ENCODE measurements at regions not wholly inside any gene's neighbourhood (a gene's known extent, or its start where the extent isn't known, plus 50 kb on each side); places are given as distances from the start of the nearest gene placed in this dataset.

DNA sequence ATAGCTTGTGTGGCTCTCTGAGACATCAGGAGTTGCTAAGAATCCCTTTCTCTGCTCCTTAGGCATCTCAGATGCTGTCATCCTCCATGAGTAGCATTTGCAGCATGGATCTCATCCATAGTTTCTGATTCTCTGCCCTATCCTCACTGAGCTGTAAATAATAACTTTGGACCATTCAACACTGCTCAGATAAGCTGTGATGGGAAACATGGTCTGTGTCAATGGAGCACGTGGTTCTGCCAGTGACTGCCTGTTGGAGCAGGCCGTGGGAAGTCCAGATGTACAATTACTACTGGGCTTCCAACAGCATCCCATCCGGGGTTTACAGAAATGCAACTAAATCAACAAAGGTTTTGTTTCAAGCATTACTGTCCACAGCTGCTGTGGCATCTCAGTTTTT is 160.1 kb downstream of the OR4C45 start:
- CTCF ChIA-PET: interaction anchor here (0.6 kb wide), 1 partner anchor 195 kb away, joined by 4 read pairs; no protein-coding TSS in a partner anchor

DNA sequence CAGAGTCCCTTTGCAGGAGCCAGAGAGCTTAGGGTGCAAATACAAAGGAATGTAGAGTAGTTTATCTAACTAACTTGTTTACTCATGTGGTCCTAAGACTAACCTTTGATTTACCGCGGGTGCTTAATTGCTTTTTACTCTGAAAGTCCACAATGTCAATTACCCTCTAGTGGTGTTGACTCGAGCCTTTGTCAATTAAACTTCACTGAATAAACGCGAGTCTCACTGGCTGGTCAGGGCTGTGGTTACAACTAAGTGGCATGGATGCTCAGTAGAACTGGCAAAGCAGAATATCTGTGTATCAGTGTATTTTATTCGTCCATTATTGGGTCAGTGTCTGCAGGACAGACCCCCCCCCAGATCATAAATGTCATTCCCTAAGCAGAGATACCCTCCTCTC is 181.7 kb downstream of the OR4C45 start:
- FAIRE-seq: no peak

More for the DNA sequence above, 160.1 kb downstream of the OR4C45 start:
- no peak for TF ChIP-seq GATA3 (IDR thresholded peaks at IDR 0.05; ENCODE audit: borderline replicate concordance)
- TF ChIP-seq, protein P1, sequence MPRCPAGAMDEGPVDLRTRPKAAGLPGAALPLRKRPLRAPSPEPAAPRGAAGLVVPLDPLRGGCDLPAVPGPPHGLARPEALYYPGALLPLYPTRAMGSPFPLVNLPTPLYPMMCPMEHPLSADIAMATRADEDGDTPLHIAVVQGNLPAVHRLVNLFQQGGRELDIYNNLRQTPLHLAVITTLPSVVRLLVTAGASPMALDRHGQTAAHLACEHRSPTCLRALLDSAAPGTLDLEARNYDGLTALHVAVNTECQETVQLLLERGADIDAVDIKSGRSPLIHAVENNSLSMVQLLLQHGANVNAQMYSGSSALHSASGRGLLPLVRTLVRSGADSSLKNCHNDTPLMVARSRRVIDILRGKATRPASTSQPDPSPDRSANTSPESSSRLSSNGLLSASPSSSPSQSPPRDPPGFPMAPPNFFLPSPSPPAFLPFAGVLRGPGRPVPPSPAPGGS (IDR thresholded peaks at IDR 0.05): no peak
- no peak for TF ChIP-seq NPAS2 (CRISPR knock-in tag; IDR thresholded peaks at IDR 0.05; ENCODE audit: borderline replicate concordance)
- TF ChIP-seq FOSB (CRISPR knock-in tag; IDR thresholded peaks at IDR 0.05): no peak
- TF ChIP-seq HOXB5 (CRISPR knock-in tag; IDR thresholded peaks at IDR 0.05): no peak
- TF ChIP-seq MAZ (IDR thresholded peaks at IDR 0.05; ENCODE audit: borderline replicate concordance, low read depth, low read length): no peak
- TF ChIP-seq, protein P2, sequence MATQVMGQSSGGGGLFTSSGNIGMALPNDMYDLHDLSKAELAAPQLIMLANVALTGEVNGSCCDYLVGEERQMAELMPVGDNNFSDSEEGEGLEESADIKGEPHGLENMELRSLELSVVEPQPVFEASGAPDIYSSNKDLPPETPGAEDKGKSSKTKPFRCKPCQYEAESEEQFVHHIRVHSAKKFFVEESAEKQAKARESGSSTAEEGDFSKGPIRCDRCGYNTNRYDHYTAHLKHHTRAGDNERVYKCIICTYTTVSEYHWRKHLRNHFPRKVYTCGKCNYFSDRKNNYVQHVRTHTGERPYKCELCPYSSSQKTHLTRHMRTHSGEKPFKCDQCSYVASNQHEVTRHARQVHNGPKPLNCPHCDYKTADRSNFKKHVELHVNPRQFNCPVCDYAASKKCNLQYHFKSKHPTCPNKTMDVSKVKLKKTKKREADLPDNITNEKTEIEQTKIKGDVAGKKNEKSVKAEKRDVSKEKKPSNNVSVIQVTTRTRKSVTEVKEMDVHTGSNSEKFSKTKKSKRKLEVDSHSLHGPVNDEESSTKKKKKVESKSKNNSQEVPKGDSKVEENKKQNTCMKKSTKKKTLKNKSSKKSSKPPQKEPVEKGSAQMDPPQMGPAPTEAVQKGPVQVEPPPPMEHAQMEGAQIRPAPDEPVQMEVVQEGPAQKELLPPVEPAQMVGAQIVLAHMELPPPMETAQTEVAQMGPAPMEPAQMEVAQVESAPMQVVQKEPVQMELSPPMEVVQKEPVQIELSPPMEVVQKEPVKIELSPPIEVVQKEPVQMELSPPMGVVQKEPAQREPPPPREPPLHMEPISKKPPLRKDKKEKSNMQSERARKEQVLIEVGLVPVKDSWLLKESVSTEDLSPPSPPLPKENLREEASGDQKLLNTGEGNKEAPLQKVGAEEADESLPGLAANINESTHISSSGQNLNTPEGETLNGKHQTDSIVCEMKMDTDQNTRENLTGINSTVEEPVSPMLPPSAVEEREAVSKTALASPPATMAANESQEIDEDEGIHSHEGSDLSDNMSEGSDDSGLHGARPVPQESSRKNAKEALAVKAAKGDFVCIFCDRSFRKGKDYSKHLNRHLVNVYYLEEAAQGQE (IDR thresholded peaks at IDR 0.05): no peak
- TF ChIP-seq, protein P3, sequence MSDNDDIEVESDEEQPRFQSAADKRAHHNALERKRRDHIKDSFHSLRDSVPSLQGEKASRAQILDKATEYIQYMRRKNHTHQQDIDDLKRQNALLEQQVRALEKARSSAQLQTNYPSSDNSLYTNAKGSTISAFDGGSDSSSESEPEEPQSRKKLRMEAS (IDR thresholded peaks at IDR 0.05): no peak
- no peak for TF ChIP-seq ZSCAN20 (CRISPR knock-in tag; IDR thresholded peaks at IDR 0.05)
- TF ChIP-seq POLR2AphosphoS2 (conservative IDR thresholded peaks at IDR 0.05; ENCODE audit: low read length): no peak
- no peak for TF ChIP-seq CBX2 (IDR thresholded peaks at IDR 0.05; ENCODE audit: borderline replicate concordance, low read depth)
- TF ChIP-seq PHF8 (IDR thresholded peaks at IDR 0.05; ENCODE audit: borderline replicate concordance, low read depth): no peak
- TF ChIP-seq TP53 (CRISPR knock-in tag; IDR thresholded peaks at IDR 0.05): no peak
- TF ChIP-seq NFE2L2 (conservative IDR thresholded peaks at IDR 0.05; ENCODE audit: low read length): no peak
- no peak for TF ChIP-seq MYC (IDR thresholded peaks at IDR 0.05; ENCODE audit: borderline replicate concordance, low read length)
- TF ChIP-seq, protein P4, sequence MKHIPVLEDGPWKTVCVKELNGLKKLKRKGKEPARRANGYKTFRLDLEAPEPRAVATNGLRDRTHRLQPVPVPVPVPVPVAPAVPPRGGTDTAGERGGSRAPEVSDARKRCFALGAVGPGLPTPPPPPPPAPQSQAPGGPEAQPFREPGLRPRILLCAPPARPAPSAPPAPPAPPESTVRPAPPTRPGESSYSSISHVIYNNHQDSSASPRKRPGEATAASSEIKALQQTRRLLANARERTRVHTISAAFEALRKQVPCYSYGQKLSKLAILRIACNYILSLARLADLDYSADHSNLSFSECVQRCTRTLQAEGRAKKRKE (CRISPR knock-in tag; IDR thresholded peaks at IDR 0.05; ENCODE audit: low read depth): no peak
- no peak for TF ChIP-seq SREBF2 (IDR thresholded peaks at IDR 0.05)
- no peak for TF ChIP-seq POLR2A (IDR thresholded peaks at IDR 0.05; ENCODE audit: low read length)
- no peak for TF ChIP-seq EHMT2 (IDR thresholded peaks at IDR 0.05; ENCODE audit: low read depth)
- no peak for TF ChIP-seq RARB (CRISPR knock-in tag; IDR thresholded peaks at IDR 0.05)
- FAIRE-seq: no peak
- H3K4me2 ChIP-seq: no peak overlapping the region
- H3K4me1 ChIP-seq: no peaks in the 10 kb centered on the region
- DNase-seq (ENCODE audit: low read depth in 1 of 2, low spot score in 1 of 2): no peak
- no peak overlapping the region for H3K27ac ChIP-seq
- no peak overlapping the region for H3K4me3 ChIP-seq
- H3K9me3 ChIP-seq: no peaks in the 10 kb centered on the region
- 0% methylated on average over 3 of the region's 3 CpGs for WGBS (ENCODE audit: missing lambda C conversion rate)
- POLR2A ChIA-PET: no interaction called here
- no peak for ATAC-seq

More for the DNA sequence above, 181.7 kb downstream of the OR4C45 start:
- TF ChIP-seq, protein P5, sequence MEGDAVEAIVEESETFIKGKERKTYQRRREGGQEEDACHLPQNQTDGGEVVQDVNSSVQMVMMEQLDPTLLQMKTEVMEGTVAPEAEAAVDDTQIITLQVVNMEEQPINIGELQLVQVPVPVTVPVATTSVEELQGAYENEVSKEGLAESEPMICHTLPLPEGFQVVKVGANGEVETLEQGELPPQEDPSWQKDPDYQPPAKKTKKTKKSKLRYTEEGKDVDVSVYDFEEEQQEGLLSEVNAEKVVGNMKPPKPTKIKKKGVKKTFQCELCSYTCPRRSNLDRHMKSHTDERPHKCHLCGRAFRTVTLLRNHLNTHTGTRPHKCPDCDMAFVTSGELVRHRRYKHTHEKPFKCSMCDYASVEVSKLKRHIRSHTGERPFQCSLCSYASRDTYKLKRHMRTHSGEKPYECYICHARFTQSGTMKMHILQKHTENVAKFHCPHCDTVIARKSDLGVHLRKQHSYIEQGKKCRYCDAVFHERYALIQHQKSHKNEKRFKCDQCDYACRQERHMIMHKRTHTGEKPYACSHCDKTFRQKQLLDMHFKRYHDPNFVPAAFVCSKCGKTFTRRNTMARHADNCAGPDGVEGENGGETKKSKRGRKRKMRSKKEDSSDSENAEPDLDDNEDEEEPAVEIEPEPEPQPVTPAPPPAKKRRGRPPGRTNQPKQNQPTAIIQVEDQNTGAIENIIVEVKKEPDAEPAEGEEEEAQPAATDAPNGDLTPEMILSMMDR (IDR thresholded peaks at IDR 0.05): no peak
- TF ChIP-seq, protein P6, sequence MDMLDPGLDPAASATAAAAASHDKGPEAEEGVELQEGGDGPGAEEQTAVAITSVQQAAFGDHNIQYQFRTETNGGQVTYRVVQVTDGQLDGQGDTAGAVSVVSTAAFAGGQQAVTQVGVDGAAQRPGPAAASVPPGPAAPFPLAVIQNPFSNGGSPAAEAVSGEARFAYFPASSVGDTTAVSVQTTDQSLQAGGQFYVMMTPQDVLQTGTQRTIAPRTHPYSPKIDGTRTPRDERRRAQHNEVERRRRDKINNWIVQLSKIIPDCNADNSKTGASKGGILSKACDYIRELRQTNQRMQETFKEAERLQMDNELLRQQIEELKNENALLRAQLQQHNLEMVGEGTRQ (IDR thresholded peaks at IDR 0.05): no peak
- TF ChIP-seq, protein P7, sequence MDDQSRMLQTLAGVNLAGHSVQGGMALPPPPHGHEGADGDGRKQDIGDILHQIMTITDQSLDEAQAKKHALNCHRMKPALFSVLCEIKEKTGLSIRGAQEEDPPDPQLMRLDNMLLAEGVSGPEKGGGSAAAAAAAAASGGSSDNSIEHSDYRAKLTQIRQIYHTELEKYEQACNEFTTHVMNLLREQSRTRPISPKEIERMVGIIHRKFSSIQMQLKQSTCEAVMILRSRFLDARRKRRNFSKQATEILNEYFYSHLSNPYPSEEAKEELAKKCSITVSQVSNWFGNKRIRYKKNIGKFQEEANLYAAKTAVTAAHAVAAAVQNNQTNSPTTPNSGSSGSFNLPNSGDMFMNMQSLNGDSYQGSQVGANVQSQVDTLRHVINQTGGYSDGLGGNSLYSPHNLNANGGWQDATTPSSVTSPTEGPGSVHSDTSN (IDR thresholded peaks at IDR 0.05): no peak
- TF ChIP-seq NFE2L2 (conservative IDR thresholded peaks at IDR 0.05; ENCODE audit: low read length) (no peak), HOXA7 (CRISPR knock-in tag; IDR thresholded peaks at IDR 0.05) (no peak), HEYL (CRISPR knock-in tag; IDR thresholded peaks at IDR 0.05) (no peak), JUNB (IDR thresholded peaks at IDR 0.05) (no peak)
- H3K4me1 ChIP-seq: no peaks in the 10 kb centered on the region
- POLR2A ChIA-PET: no interaction called here
- no peak overlapping the region for H3K4me2 ChIP-seq
- no peak overlapping the region for H3K4me3 ChIP-seq
- CTCF ChIA-PET: no interaction called here
- no peaks in the 10 kb centered on the region for H3K9me3 ChIP-seq
- DNase-seq (ENCODE audit: low read depth in 1 of 2, low spot score in 1 of 2): no peak
- no peak overlapping the region for H3K27ac ChIP-seq
- 2% methylated on average over 6 of the region's 6 CpGs for WGBS (ENCODE audit: missing lambda C conversion rate)
- no peak for ATAC-seq

All from A549 (cell line).